ENCODE measurements at regions not wholly inside any gene's neighbourhood (a gene's known extent, or its start where the extent isn't known, plus 50 kb on each side); places are given as distances from the start of the nearest gene placed in this dataset.

- TF ChIP-seq CTCF (IDR thresholded peaks at IDR 0.05) = no peak
- DNase-seq (ENCODE audit: low spot score) (no peak), ATAC-seq (ENCODE audit: insufficient number of reproducible peaks, low FRiP score, low read depth) (no peak)
- Histone ChIP-seq H3K27ac (no peak overlapping the region), H3K4me1 (ENCODE audit: control insufficient read depth in 1 of 2, low read depth in 2 of 2) (no peaks in the 10 kb centered on the region), H3K36me3 (no peaks in the 10 kb centered on the region), H3K9me3 (no peaks in the 10 kb centered on the region), H3K27me3 (replicated peaks; ENCODE audit: insufficient read depth) (no peaks in the 10 kb centered on the region), H3K4me3 (no peak overlapping the region)
Measured at GRCh38 chr4:188428935-188429334, 289.7 kb downstream of the TRIML1 start.

GRCh38 chr4:188429965-188430364 is 290.7 kb downstream of the TRIML1 start:
- DNase-seq (ENCODE audit: low spot score) (no peak), ATAC-seq (ENCODE audit: insufficient number of reproducible peaks, low FRiP score, low read depth) (no peak)

GRCh38 chr4:188430384-188430783 is 291.1 kb downstream of the TRIML1 start:
- ATAC-seq (ENCODE audit: insufficient number of reproducible peaks, low FRiP score, low read depth) (no peak), DNase-seq (ENCODE audit: low spot score) (no peak)
- no peaks in the 10 kb centered on the region for H3K36me3 ChIP-seq
- H3K9me3 ChIP-seq = no peaks in the 10 kb centered on the region
- no peaks in the 10 kb centered on the region for H3K4me1 ChIP-seq (ENCODE audit: control insufficient read depth in 1 of 2, low read depth in 2 of 2)
- no peak overlapping the region for H3K27ac ChIP-seq
- no peaks in the 10 kb centered on the region for H3K27me3 ChIP-seq (replicated peaks; ENCODE audit: insufficient read depth)
- TF ChIP-seq CTCF (IDR thresholded peaks at IDR 0.05) = no peak
- H3K4me3 ChIP-seq = no peak overlapping the region

More at GRCh38 chr4:188429965-188430364, 290.7 kb downstream of the TRIML1 start:
- no peaks in the 10 kb centered on the region for H3K36me3 ChIP-seq
- H3K4me1 ChIP-seq (ENCODE audit: control insufficient read depth in 1 of 2, low read depth in 2 of 2) = no peaks in the 10 kb centered on the region
- no peaks in the 10 kb centered on the region for H3K9me3 ChIP-seq
- H3K4me3 ChIP-seq = no peak overlapping the region
- TF ChIP-seq CTCF (IDR thresholded peaks at IDR 0.05) = no peak
- no peak overlapping the region for H3K27ac ChIP-seq
- no peaks in the 10 kb centered on the region for H3K27me3 ChIP-seq (replicated peaks; ENCODE audit: insufficient read depth)

GRCh38 chr4:188432328-188432727 is 293.1 kb downstream of the TRIML1 start:
- Histone ChIP-seq H3K4me3 (no peak overlapping the region), H3K27ac (no peak overlapping the region), H3K36me3 (no peaks in the 10 kb centered on the region), H3K4me1 (ENCODE audit: control insufficient read depth in 1 of 2, low read depth in 2 of 2) (no peaks in the 10 kb centered on the region), H3K27me3 (replicated peaks; ENCODE audit: insufficient read depth) (no peaks in the 10 kb centered on the region), H3K9me3 (no peaks in the 10 kb centered on the region)
- no peak for TF ChIP-seq CTCF (IDR thresholded peaks at IDR 0.05)
- ATAC-seq (ENCODE audit: insufficient number of reproducible peaks, low FRiP score, low read depth) (no peak), DNase-seq (ENCODE audit: low spot score) (no peak)

GRCh38 chr4:188433741-188434315 is 294.6 kb downstream of the TRIML1 start:
- Histone ChIP-seq H3K9me3 (no peaks in the 10 kb centered on the region), H3K4me1 (ENCODE audit: control insufficient read depth in 1 of 2, low read depth in 2 of 2) (no peaks in the 10 kb centered on the region), H3K36me3 (no peaks in the 10 kb centered on the region), H3K27ac (no peak overlapping the region), H3K4me3 (no peak overlapping the region), H3K27me3 (replicated peaks; ENCODE audit: insufficient read depth) (no peaks in the 10 kb centered on the region)
- no peak for ATAC-seq (ENCODE audit: insufficient number of reproducible peaks, low FRiP score, low read depth)
- no peak for TF ChIP-seq CTCF (IDR thresholded peaks at IDR 0.05)
- DNase-seq (ENCODE audit: low spot score) = no peak
